ENCODE measurements at regions not wholly inside any gene's neighbourhood (a gene's known extent, or its start where the extent isn't known, plus 50 kb on each side); places are given as distances from the start of the nearest gene placed in this dataset.

GRCh38 chr2:121147766-121148165, 137.2 kb downstream of the TFCP2L1 start:
- no peak overlapping the region for H3K27ac ChIP-seq (ENCODE audit: extremely low read length, insufficient read depth, low read length)
- intact Hi-C loops (cut with micrococcal nuclease; ENCODE audit: unreplicated experiment) (no loop called here), in situ Hi-C loops (cut with HindIII; ENCODE audit: extremely low pct_ligation_motif_present, low pct_unique_long_range_greater_than_20kb) (no loop called here)
- H3K9ac ChIP-seq (ENCODE audit: insufficient read depth, low read depth, low read length), result no peak overlapping the region
- TF ChIP-seq ZNF629 (CRISPR knock-in tag; conservative IDR thresholded peaks at IDR 0.05), result no peak
- no peak for TF ChIP-seq ZNF207 (IDR thresholded peaks at IDR 0.05; ENCODE audit: borderline replicate concordance)
- TF ChIP-seq, protein P1, sequence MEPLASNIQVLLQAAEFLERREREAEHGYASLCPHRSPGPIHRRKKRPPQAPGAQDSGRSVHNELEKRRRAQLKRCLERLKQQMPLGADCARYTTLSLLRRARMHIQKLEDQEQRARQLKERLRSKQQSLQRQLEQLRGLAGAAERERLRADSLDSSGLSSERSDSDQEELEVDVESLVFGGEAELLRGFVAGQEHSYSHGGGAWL (CRISPR knock-in tag; IDR thresholded peaks at IDR 0.05), result no peak
- TF ChIP-seq FOXK1 (CRISPR knock-in tag; IDR thresholded peaks at IDR 0.05; ENCODE audit: borderline replicate concordance, low read depth), result no peak
- TF ChIP-seq ZNF205 (CRISPR knock-in tag; IDR thresholded peaks at IDR 0.05), result no peak
- TF ChIP-seq ZNF562 (CRISPR knock-in tag; IDR thresholded peaks at IDR 0.05; ENCODE audit: borderline replicate concordance), result no peak
- no peak for TF ChIP-seq ZNF296 (CRISPR knock-in tag; conservative IDR thresholded peaks at IDR 0.05)
- no peak for TF ChIP-seq PCBP1 (IDR thresholded peaks at IDR 0.05; ENCODE audit: borderline replicate concordance, low read depth, low read length)
- TF ChIP-seq SMYD3 (CRISPR knock-in tag; IDR thresholded peaks at IDR 0.05), result no peak
- TF ChIP-seq ZNF749 (CRISPR knock-in tag; IDR thresholded peaks at IDR 0.05; ENCODE audit: borderline replicate concordance), result no peak
- TF ChIP-seq NFAT5 (CRISPR knock-in tag; IDR thresholded peaks at IDR 0.05), result no peak
- no peak for TF ChIP-seq HHEX (CRISPR knock-in tag; IDR thresholded peaks at IDR 0.05)
- no peak for TF ChIP-seq ZNF224 (CRISPR knock-in tag; IDR thresholded peaks at IDR 0.05)
- no peak for TF ChIP-seq ZNF30 (CRISPR knock-in tag; IDR thresholded peaks at IDR 0.05)
- no peak for TF ChIP-seq CBX1 (IDR thresholded peaks at IDR 0.05; ENCODE audit: low read depth)
- no peak for TF ChIP-seq ZFYVE20 (CRISPR knock-in tag; IDR thresholded peaks at IDR 0.05; ENCODE audit: borderline replicate concordance, low read depth)
- no peak for TF ChIP-seq ZNF761 (CRISPR knock-in tag; conservative IDR thresholded peaks at IDR 0.05)
- TF ChIP-seq GTF3A (CRISPR knock-in tag; conservative IDR thresholded peaks at IDR 0.05), result no peak
- TF ChIP-seq TERF1 (CRISPR knock-in tag; IDR thresholded peaks at IDR 0.05), result no peak
- TF ChIP-seq GABPA (IDR thresholded peaks at IDR 0.05; ENCODE audit: low read depth, low read length), result no peak
- no peak for TF ChIP-seq GABPA (CRISPR knock-in tag; IDR thresholded peaks at IDR 0.05; ENCODE audit: low read depth)
- ChIA-PET CTCF (ENCODE audit: low intra/inter-chr PET ratio, low total read pairs) (no interaction called here), POLR2A (no interaction called here)
- no peaks in the 10 kb centered on the region for H3K79me2 ChIP-seq (ENCODE audit: insufficient read depth, low read length)
- peaks cover 2 to 45% of the 10 kb centered on the region in 2 experiments; a peak in 3 of 5 replicates for H3K27me3 ChIP-seq (ENCODE audit: control insufficient read depth in 1 of 2, insufficient read depth in 2 of 2, low read length in 2 of 2)
- no peak for FAIRE-seq
- H2AFZ ChIP-seq (ENCODE audit: low read length), result no peak overlapping the region
- no peak for DNase-seq (ENCODE audit: low spot score)
- H3K4me1 ChIP-seq (ENCODE audit: insufficient read depth, low read length), result no peaks in the 10 kb centered on the region
- H3K4me3 ChIP-seq (replicated peaks in 1 of 3; ENCODE audit: insufficient read depth in 1 of 3, low read depth in 2 of 3, low read length in 3 of 3), result no peak overlapping the region
- no peaks in the 10 kb centered on the region for H3K9me3 ChIP-seq (ENCODE audit: low read length)
- BruUV-seq (replicated peaks), result no TSS peak
- no peak overlapping the region for H3K4me2 ChIP-seq (ENCODE audit: low read depth, low read length)
- H3K36me3 ChIP-seq (replicated peaks in 1 of 2; ENCODE audit: control insufficient read depth in 1 of 2, insufficient read depth in 2 of 2, low read length in 2 of 2), result no peaks in the 10 kb centered on the region
- H4K20me1 ChIP-seq (ENCODE audit: insufficient read depth, low read length), result no peaks in the 10 kb centered on the region
- WGBS (ENCODE audit: low lambda C conversion rate), result 0% methylated on average over 1 of the region's 1 CpG
- ATAC-seq, result no peak

All from HepG2 (cell line).